ENCODE measurements at regions not wholly inside any gene's neighbourhood (a gene's known extent, or its start where the extent isn't known, plus 50 kb on each side); places are given as distances from the start of the nearest gene placed in this dataset.

- TF ChIP-seq YY1 (IDR thresholded peaks at IDR 0.05; ENCODE audit: insufficient read depth, insufficient read length), result no peak
- no peak for TF ChIP-seq ZNF274 (IDR thresholded peaks at IDR 0.05; ENCODE audit: low read depth, low read length)
- no peak for TF ChIP-seq SUZ12 (IDR thresholded peaks at IDR 0.05; ENCODE audit: extremely low read depth, insufficient read depth, insufficient read length)
Observed at GRCh38 chr5:18119156-18119785, 485.0 kb downstream of the TAF11L14 start.

All from NT2/D1 (cell line).